ENCODE measurements at regions not wholly inside any gene's neighbourhood (a gene's known extent, or its start where the extent isn't known, plus 50 kb on each side); places are given as distances from the start of the nearest gene placed in this dataset.

GRCh38 chr14:98243332-98243731 is 1028.7 kb downstream of the BCL11B start:
- Mint-ChIP-seq H3K27ac (ENCODE audit: unreplicated experiment) (no peak overlapping the region), H3K27me3 (ENCODE audit: low read depth, unreplicated experiment) (peaks cover 21% of the 10 kb centered on the region), H3K4me1 (ENCODE audit: low read depth, unreplicated experiment) (no peaks in the 10 kb centered on the region), H3K4me3 (ENCODE audit: unreplicated experiment) (no peak overlapping the region), H3K9me3 (ENCODE audit: unreplicated experiment) (peaks cover 2% of the 10 kb centered on the region), H3K36me3 (ENCODE audit: low read depth, unreplicated experiment) (no peaks in the 10 kb centered on the region)
- Histone ChIP-seq H3K4me3 (ENCODE audit: insufficient read depth, low read depth, low read length) (no peak overlapping the region), H3K9me3 (ENCODE audit: insufficient read depth, low read depth, low read length) (no peaks in the 10 kb centered on the region), H3K9ac (ENCODE audit: low read length) (no peak overlapping the region), H2AFZ (ENCODE audit: low read depth, low read length) (no peak overlapping the region), H4K20me1 (ENCODE audit: insufficient read depth, low read length) (no peaks in the 10 kb centered on the region), H3K79me2 (ENCODE audit: insufficient read depth, low read length) (no peaks in the 10 kb centered on the region), H3K4me1 (ENCODE audit: insufficient read depth, low read length) (no peaks in the 10 kb centered on the region), H3K36me3 (ENCODE audit: insufficient read depth, low read length) (no peaks in the 10 kb centered on the region), H3K27ac (ENCODE audit: low read depth, low read length) (no peak overlapping the region), H3K27me3 (ENCODE audit: insufficient read depth, low read length) (no peaks in the 10 kb centered on the region), H3K4me2 (ENCODE audit: low read length) (no peak overlapping the region)
- DNase-seq (ENCODE audit: low read depth) (no peak), FAIRE-seq (no peak)
- TF ChIP-seq CTCF (IDR thresholded peaks at IDR 0.05; ENCODE audit: insufficient read depth, low read depth, low read length) (no peak), EZH2 (IDR thresholded peaks at IDR 0.05; ENCODE audit: insufficient read depth, low read length) (no peak)

- Histone ChIP-seq H2AFZ (ENCODE audit: low read depth, low read length) (no peak overlapping the region), H3K4me1 (ENCODE audit: insufficient read depth, low read length) (no peaks in the 10 kb centered on the region), H3K79me2 (ENCODE audit: insufficient read depth, low read length) (no peaks in the 10 kb centered on the region), H3K36me3 (ENCODE audit: insufficient read depth, low read length) (no peaks in the 10 kb centered on the region), H3K27me3 (ENCODE audit: insufficient read depth, low read length) (no peaks in the 10 kb centered on the region), H3K27ac (ENCODE audit: low read depth, low read length) (no peak overlapping the region), H3K9ac (ENCODE audit: low read length) (no peak overlapping the region), H3K4me2 (ENCODE audit: low read length) (no peak overlapping the region), H3K4me3 (ENCODE audit: insufficient read depth, low read depth, low read length) (no peak overlapping the region), H3K9me3 (ENCODE audit: insufficient read depth, low read depth, low read length) (no peaks in the 10 kb centered on the region), H4K20me1 (ENCODE audit: insufficient read depth, low read length) (no peaks in the 10 kb centered on the region)
- no peak overlapping the region for H3K4me3 Mint-ChIP-seq (ENCODE audit: unreplicated experiment)
- no peak overlapping the region for H3K27ac Mint-ChIP-seq (ENCODE audit: unreplicated experiment)
- no peak for TF ChIP-seq EZH2 (IDR thresholded peaks at IDR 0.05; ENCODE audit: insufficient read depth, low read length)
- TF ChIP-seq CTCF (IDR thresholded peaks at IDR 0.05; ENCODE audit: insufficient read depth, low read depth, low read length): no peak
- H3K36me3 Mint-ChIP-seq (ENCODE audit: low read depth, unreplicated experiment): no peaks in the 10 kb centered on the region
- no peaks in the 10 kb centered on the region for H3K9me3 Mint-ChIP-seq (ENCODE audit: unreplicated experiment)
- no peak for DNase-seq (ENCODE audit: low read depth)
- H3K4me1 Mint-ChIP-seq (ENCODE audit: low read depth, unreplicated experiment): no peaks in the 10 kb centered on the region
- peaks cover 24% of the 10 kb centered on the region for H3K27me3 Mint-ChIP-seq (ENCODE audit: low read depth, unreplicated experiment)
- FAIRE-seq: no peak
Observed at GRCh38 chr14:98244162-98244948, 1027.6 kb downstream of the BCL11B start.

- DNase-seq (ENCODE audit: low read depth): no peak
- no peaks in the 10 kb centered on the region for H3K9me3 Mint-ChIP-seq (ENCODE audit: unreplicated experiment)
- no peak for FAIRE-seq
Observed at GRCh38 chr14:98244966-98245569, 1026.9 kb downstream of the BCL11B start.

More at GRCh38 chr14:98244966-98245569, 1026.9 kb downstream of the BCL11B start:
- no peak overlapping the region for H3K9ac ChIP-seq (ENCODE audit: low read length)
- H3K79me2 ChIP-seq (ENCODE audit: insufficient read depth, low read length): no peaks in the 10 kb centered on the region
- no peaks in the 10 kb centered on the region for H3K4me1 ChIP-seq (ENCODE audit: insufficient read depth, low read length)
- Mint-ChIP-seq H3K4me1 (ENCODE audit: low read depth, unreplicated experiment) (no peaks in the 10 kb centered on the region), H3K27ac (ENCODE audit: unreplicated experiment) (no peak overlapping the region), H3K36me3 (ENCODE audit: low read depth, unreplicated experiment) (no peaks in the 10 kb centered on the region), H3K27me3 (ENCODE audit: low read depth, unreplicated experiment) (peaks cover 30% of the 10 kb centered on the region), H3K4me3 (ENCODE audit: unreplicated experiment) (no peak overlapping the region)
- no peak overlapping the region for H3K4me2 ChIP-seq (ENCODE audit: low read length)
- no peaks in the 10 kb centered on the region for H4K20me1 ChIP-seq (ENCODE audit: insufficient read depth, low read length)
- no peaks in the 10 kb centered on the region for H3K36me3 ChIP-seq (ENCODE audit: insufficient read depth, low read length)
- TF ChIP-seq EZH2 (IDR thresholded peaks at IDR 0.05; ENCODE audit: insufficient read depth, low read length): no peak
- no peak for TF ChIP-seq CTCF (IDR thresholded peaks at IDR 0.05; ENCODE audit: insufficient read depth, low read depth, low read length)
- no peaks in the 10 kb centered on the region for H3K27me3 ChIP-seq (ENCODE audit: insufficient read depth, low read length)
- no peak overlapping the region for H2AFZ ChIP-seq (ENCODE audit: low read depth, low read length)
- H3K27ac ChIP-seq (ENCODE audit: low read depth, low read length): no peak overlapping the region
- no peaks in the 10 kb centered on the region for H3K9me3 ChIP-seq (ENCODE audit: insufficient read depth, low read depth, low read length)
- H3K4me3 ChIP-seq (ENCODE audit: insufficient read depth, low read depth, low read length): no peak overlapping the region

All from astrocyte (in vitro differentiated cells and primary cell).